Smooth muscle cell (in vitro differentiated cells): ENCODE measurements at regions not wholly inside any gene's neighbourhood (a gene's known extent, or its start where the extent isn't known, plus 50 kb on each side); places are given as distances from the start of the nearest gene placed in this dataset.

Experiments used
- DNase-seq: peaks from one replicate; lab custom pipeline; 2025; ENCODE audit not compliant: unreplicated experiment; lab: John Stamatoyannopoulos, UW
- H2AFZ ChIP-seq: fragments of 200-600 bp; sonication (generic); 2 replicates; pipeline ENCODE4 v1.6.0; 2016; ENCODE audit warnings: antibody characterized with exemption, low read depth, mild to moderate bottlenecking
- H3F3A ChIP-seq: fragments of 200-600 bp; sonication (generic); 2 replicates; pipeline ENCODE4 v1.6.0; 2017; ENCODE audit warnings: antibody characterized with exemption, low read depth
- H3K27ac ChIP-seq: fragments of 200-600 bp; sonication (generic); 2 replicates; pipeline ENCODE4 v1.5.1; 2016; ENCODE audit warnings: low read depth, mild to moderate bottlenecking
- H3K27me3 ChIP-seq: fragments of 200-600 bp; sonication (generic); 2 replicates; pipeline ENCODE4 v1.6.1; 2016; ENCODE audit warnings: low read depth, mild to moderate bottlenecking
- H3K36me3 ChIP-seq: fragments of 200-600 bp; sonication (generic); 2 replicates; pipeline ENCODE4 v1.5.1; 2016; ENCODE audit warnings: low read depth
- H3K4me1 ChIP-seq: fragments of 200-600 bp; sonication (generic); 2 replicates; pipeline ENCODE4 v1.5.1; 2016; ENCODE audit warnings: low read depth
- H3K4me2 ChIP-seq: fragments of 200-600 bp; sonication (generic); 2 replicates; pipeline ENCODE4 v1.6.0; 2016; ENCODE audit warnings: mild to moderate bottlenecking
- H3K4me3 ChIP-seq: fragments of 200-600 bp; sonication (generic); 2 replicates; pipeline ENCODE4 v1.5.1; 2016; ENCODE audit warnings: mild to moderate bottlenecking
- H3K79me2 ChIP-seq: fragments of 200-600 bp; sonication (generic); 2 replicates; pipeline ENCODE4 v1.6.0; 2016; ENCODE audit warnings: low read depth, mild to moderate bottlenecking
- H3K9ac ChIP-seq: fragments of 200-600 bp; sonication (generic); 2 replicates; pipeline ENCODE4 v1.6.0; 2016; ENCODE audit warnings: low read depth
- H3K9me3 ChIP-seq: fragments of 200-600 bp; sonication (generic); replicated peaks from 2 replicates; pipeline ENCODE4 v1.5.1; 2016; ENCODE audit warnings: low read depth
- H4K20me1 ChIP-seq: fragments of 200-600 bp; sonication (generic); 2 replicates; pipeline ENCODE4 v1.6.0; 2016; ENCODE audit warnings: low read depth
- WGBS: methylation state at CpG from one replicate; pipeline ENCODE4 v1.1.7; 2016; ENCODE audit warnings: low lambda C conversion rate; 5-methylcytosine and 5-hydroxymethylcytosine counted together
- TF ChIP-seq, protein P1 (sequence below): fragments of 200-600 bp; sonication (generic); IDR thresholded peaks from 2 replicates; pipeline ENCODE4 v1.5.1; 2017; ENCODE audit warnings: borderline replicate concordance, mild to moderate bottlenecking, antibody characterized with exemption; ENCODE audit not compliant: insufficient read depth, poor library complexity, severe bottlenecking

DNA sequence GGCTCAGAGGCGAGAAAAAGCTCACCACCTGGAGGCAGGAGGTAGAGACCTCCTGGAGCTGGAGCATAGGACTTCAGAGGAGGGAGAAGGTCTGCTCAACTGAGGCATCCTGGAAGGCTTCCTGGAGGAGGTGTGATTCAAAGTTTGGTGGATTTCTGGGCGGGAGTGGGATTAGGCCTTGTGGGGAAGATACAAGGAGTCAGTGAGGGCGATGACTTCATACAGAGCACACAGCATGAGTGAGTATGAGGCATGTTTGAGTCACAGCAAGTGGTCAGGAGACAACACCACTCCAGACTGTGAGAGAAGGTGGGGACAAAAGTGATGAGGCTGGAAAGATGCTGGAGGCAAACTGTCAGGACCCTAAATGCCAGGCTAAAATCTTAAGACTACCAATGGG lies 77.6 kb downstream of the MATN1 start:
- TF ChIP-seq, protein P1, sequence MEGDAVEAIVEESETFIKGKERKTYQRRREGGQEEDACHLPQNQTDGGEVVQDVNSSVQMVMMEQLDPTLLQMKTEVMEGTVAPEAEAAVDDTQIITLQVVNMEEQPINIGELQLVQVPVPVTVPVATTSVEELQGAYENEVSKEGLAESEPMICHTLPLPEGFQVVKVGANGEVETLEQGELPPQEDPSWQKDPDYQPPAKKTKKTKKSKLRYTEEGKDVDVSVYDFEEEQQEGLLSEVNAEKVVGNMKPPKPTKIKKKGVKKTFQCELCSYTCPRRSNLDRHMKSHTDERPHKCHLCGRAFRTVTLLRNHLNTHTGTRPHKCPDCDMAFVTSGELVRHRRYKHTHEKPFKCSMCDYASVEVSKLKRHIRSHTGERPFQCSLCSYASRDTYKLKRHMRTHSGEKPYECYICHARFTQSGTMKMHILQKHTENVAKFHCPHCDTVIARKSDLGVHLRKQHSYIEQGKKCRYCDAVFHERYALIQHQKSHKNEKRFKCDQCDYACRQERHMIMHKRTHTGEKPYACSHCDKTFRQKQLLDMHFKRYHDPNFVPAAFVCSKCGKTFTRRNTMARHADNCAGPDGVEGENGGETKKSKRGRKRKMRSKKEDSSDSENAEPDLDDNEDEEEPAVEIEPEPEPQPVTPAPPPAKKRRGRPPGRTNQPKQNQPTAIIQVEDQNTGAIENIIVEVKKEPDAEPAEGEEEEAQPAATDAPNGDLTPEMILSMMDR: no peak
- Histone ChIP-seq H3K9me3 (no peaks in the 10 kb centered on the region), H4K20me1 (no peaks in the 10 kb centered on the region), H3K9ac (no peak overlapping the region), H3F3A (no peaks in the 10 kb centered on the region), H3K79me2 (no peaks in the 10 kb centered on the region), H3K4me1 (no peaks in the 10 kb centered on the region), H3K36me3 (no peaks in the 10 kb centered on the region), H3K27ac (no peak overlapping the region), H2AFZ (no peak overlapping the region), H3K4me2 (no peak overlapping the region), H3K4me3 (no peak overlapping the region), H3K27me3 (peaks cover 35% of the 10 kb centered on the region)
- WGBS: 60% methylated on average over 3 of the region's 3 CpGs
- DNase-seq: no peak

DNA sequence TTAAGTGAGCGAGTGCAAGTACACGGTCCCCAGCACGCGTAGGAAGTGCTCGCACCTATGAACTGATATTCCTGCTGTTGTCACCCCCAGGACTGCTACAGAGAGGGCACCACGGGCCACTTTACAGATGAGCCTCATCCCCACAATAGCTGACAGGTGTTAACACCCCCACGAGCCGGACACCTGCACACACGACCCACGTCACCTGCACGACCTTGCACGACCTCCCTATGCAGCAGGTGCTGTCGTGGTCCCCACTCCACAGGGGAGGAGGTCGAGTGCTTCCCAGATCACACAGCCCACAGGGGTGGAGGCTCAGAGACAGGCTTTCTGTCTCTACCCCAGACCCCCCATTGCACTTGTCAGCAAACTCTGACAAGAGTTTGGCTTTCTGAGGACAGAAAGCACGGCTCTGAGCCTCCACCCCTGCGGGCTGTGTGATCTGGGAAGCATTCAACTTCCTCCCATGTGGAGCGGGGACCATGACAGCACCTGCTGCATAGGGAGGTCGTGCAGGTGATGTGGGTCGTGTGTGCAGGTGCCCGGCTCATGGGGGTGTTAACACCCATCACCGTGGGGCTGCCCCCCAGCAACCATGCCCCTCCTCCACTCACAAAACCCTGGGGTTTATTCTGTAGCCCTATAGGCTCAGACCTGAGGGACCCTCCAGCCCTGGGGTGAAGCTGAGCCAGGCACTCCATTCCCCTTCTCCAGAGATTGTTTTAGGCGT lies 80.8 kb downstream of the MATN1 start:
- H3K9ac ChIP-seq: no peak overlapping the region
- WGBS: 82% methylated on average over 20 of the region's 22 CpGs
- H3F3A ChIP-seq: no peaks in the 10 kb centered on the region
- no peak overlapping the region for H3K27ac ChIP-seq
- TF ChIP-seq, protein P1: no peak
- no peak for DNase-seq
- no peak overlapping the region for H2AFZ ChIP-seq
- H3K9me3 ChIP-seq: no peaks in the 10 kb centered on the region
- H3K4me1 ChIP-seq: no peaks in the 10 kb centered on the region
- H3K79me2 ChIP-seq: no peaks in the 10 kb centered on the region
- H3K27me3 ChIP-seq: peaks cover 25% of the 10 kb centered on the region
- H4K20me1 ChIP-seq: no peaks in the 10 kb centered on the region
- no peak overlapping the region for H3K4me3 ChIP-seq
- no peak overlapping the region for H3K4me2 ChIP-seq
- H3K36me3 ChIP-seq: no peaks in the 10 kb centered on the region

DNA sequence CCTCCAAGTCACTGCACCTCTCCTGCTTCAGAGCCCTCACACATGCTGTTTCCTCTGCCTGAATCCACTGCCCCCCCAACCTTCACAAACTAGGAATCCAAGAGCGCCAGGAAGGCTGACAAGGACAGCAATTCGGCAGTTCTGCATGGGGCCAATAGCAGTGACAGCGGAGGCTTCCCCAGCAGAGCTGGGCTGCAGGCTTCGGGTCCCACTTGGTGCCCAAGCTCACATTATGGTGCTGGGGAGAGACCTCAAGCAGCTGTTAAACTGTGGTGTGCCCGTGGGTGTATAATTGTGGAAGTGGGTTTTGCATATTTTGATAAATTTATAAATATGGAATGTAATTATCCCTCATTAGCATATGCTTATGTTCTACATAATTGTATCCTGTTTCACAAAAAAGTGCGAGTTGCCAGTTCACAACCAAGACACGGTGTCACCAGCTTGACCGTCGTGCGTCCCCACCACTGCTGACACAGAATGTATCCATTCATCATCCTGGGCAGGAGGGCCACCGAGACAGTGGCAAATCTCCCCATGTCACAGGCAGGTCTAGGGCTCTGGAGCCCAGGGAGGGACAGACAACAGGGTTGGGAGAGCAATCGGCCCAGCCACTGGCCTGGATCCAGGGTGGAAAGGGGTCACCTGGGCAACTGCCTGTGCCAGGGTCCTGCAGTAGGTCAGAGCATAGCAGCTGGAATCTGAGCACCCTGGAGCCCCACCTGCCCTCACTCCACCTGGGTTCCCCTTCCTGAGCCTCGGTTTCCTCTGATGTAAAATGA lies 81.6 kb downstream of the MATN1 start:
- Histone ChIP-seq H3K4me1 (no peaks in the 10 kb centered on the region), H3K9ac (no peak overlapping the region), H4K20me1 (no peaks in the 10 kb centered on the region), H3F3A (no peaks in the 10 kb centered on the region), H3K79me2 (no peaks in the 10 kb centered on the region), H3K4me2 (no peak overlapping the region), H3K36me3 (no peaks in the 10 kb centered on the region), H3K4me3 (no peak overlapping the region), H3K27ac (no peak overlapping the region), H3K27me3 (peaks cover 29% of the 10 kb centered on the region), H3K9me3 (no peaks in the 10 kb centered on the region), H2AFZ (no peak overlapping the region)
- DNase-seq: no peak
- 78% methylated on average over 13 of the region's 13 CpGs for WGBS
- TF ChIP-seq, protein P1: no peak
